Choroid plexus epithelial cell (primary cell): ENCODE measurements at regions not wholly inside any gene's neighbourhood (a gene's known extent, or its start where the extent isn't known, plus 50 kb on each side); places are given as distances from the start of the nearest gene placed in this dataset.
"Not testable (repeated sequence)": the region's sequence is repeated elsewhere in the genome, so short reads cannot be mapped to it uniquely, and the experiment has no call there.

Experiments used
- DNase-seq: peaks from one replicate; pipeline ENCODE4 v3.0.0-alpha.2; 2010; ENCODE audit warnings: low read depth
- H3K4me3 ChIP-seq: 2 replicates; pipeline ENCODE4 v1.5.1; 2011; ENCODE audit warnings: low read depth, mild to moderate bottlenecking, control low read depth, low read length, moderate library complexity
- TF ChIP-seq, protein P1 (sequence below): conservative IDR thresholded peaks from 2 replicates; pipeline ENCODE4 v1.5.1; 2011; ENCODE audit warnings: low read depth, mild to moderate bottlenecking, control low read depth, inconsistent platforms, low read length, moderate library complexity

DNA sequence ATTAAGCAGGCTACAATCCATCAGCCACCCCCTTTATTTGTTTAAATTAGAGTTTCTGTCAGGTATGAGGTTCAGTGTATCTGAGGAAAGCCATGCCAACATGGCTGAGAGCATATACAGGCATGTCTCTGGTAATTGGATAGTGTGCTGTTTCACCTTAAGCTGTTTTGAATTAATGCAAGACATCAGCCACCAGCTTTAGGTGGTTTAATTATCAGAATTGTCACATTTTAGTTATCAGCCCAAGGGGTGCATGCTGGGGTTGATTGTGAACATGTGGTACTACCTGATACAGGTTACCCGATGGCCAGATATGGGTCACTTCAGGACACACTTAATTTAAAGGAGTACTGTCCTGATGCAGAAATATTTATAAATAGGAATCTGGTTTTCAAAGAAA is 353.2 kb upstream of the TENM3 start:
- TF ChIP-seq, protein P1, sequence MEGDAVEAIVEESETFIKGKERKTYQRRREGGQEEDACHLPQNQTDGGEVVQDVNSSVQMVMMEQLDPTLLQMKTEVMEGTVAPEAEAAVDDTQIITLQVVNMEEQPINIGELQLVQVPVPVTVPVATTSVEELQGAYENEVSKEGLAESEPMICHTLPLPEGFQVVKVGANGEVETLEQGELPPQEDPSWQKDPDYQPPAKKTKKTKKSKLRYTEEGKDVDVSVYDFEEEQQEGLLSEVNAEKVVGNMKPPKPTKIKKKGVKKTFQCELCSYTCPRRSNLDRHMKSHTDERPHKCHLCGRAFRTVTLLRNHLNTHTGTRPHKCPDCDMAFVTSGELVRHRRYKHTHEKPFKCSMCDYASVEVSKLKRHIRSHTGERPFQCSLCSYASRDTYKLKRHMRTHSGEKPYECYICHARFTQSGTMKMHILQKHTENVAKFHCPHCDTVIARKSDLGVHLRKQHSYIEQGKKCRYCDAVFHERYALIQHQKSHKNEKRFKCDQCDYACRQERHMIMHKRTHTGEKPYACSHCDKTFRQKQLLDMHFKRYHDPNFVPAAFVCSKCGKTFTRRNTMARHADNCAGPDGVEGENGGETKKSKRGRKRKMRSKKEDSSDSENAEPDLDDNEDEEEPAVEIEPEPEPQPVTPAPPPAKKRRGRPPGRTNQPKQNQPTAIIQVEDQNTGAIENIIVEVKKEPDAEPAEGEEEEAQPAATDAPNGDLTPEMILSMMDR: no peak
- H3K4me3 ChIP-seq: no peak overlapping the region
- DNase-seq: no peak

DNA sequence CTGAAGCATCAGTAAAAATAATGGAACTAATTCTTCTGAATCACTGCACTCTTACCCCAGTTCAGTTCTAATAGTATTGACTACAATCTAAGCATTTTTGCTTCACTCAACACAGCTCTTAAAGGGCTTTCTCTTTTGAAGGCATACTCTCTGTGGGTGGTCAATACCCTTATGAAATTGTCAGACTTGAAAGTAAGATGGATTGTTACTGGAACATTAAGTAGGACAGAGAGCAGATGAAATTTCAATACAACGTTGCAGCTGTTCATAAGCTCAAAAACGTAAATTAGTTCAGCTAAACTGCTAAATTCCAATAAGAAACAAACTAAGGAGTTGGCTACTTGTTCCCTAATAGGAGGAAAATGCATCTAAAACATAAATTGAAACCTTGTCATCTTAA is 352.3 kb upstream of the TENM3 start:
- H3K4me3 ChIP-seq: no peak overlapping the region
- DNase-seq: peak; percentile 34
- TF ChIP-seq, protein P1: no peak

GRCh38 chr4:181896614-181897013 is 346.6 kb upstream of the TENM3 start:
- no peak for DNase-seq
- TF ChIP-seq, protein P1: no peak
- no peak overlapping the region for H3K4me3 ChIP-seq

DNA sequence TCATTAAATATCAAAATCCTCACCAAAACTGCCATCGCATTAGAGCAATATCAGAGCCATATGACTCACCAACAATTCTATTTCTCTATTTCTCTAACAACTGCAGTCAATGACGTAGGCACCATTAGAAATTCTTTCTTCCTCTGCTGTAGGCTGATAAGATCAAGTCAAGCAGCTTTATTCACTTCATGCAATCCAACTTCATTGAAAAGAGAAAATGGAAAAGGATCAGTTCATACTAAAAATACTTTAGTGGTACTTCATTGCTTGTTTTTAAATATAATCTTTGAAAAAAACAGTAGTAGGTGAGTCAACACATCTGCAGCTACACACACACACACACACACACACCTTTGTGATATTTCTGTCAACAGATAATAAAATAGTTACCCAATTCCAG is 345.3 kb upstream of the TENM3 start:
- DNase-seq: peak; percentile 55
- TF ChIP-seq, protein P1: no peak
- no peak overlapping the region for H3K4me3 ChIP-seq

GRCh38 chr4:181902404-181902803 is 340.8 kb upstream of the TENM3 start:
- DNase-seq, H3K4me3 ChIP-seq: not testable (repeated sequence)

- no peak overlapping the region for H3K4me3 ChIP-seq
- TF ChIP-seq, protein P1: no peak
- no peak for DNase-seq
Measured at GRCh38 chr4:181905708-181906107, 337.5 kb upstream of the TENM3 start.

DNA sequence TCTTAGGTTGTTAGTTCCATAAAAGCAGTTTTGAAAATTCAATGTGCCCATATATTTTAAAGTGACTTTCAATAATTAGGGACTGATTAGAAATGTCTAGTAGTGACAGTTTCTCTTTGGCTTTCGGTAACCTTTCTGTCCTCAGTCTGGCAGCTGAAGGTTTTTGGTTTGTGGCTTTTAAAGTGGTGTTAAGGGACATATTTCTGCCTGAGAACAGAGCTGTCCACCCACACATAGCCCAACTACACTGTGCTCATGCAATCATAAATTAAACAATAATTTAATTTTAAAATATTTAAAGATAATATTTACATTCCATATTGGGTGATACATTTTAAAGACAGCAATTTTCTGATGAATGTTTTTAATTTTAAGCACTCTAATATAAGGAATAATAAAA is 335.0 kb upstream of the TENM3 start:
- TF ChIP-seq, protein P1: no peak
- H3K4me3 ChIP-seq: no peak overlapping the region
- DNase-seq: no peak

DNA sequence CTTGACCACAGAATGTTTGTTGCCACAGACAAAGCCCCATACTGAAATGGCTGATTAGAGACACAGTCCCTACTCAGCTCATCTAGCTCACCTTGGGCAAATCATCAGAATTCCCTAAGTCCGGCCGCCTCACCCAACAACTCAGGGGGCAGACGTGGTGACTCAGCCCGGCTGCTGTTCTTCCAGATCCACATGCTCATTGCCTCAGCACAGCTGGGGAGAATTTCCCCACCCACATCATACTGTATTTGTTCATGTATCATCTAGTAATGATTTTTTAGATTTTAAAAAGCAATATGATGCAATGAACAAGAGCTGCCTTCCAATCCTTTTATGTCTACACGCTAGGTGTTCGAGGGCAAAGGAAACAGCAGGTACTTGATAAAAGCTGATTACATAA is 333.8 kb upstream of the TENM3 start:
- H3K4me3 ChIP-seq: no peak overlapping the region
- peak; percentile 90 for DNase-seq
- TF ChIP-seq, protein P1: no peak
